ENCODE measurements at regions not wholly inside any gene's neighbourhood (a gene's known extent, or its start where the extent isn't known, plus 50 kb on each side); places are given as distances from the start of the nearest gene placed in this dataset.
"Not testable (repeated sequence)": the region's sequence is repeated elsewhere in the genome, so short reads cannot be mapped to it uniquely, and the experiment has no call there.

GRCh38 chr5:91486638-91487037 is 103.5 kb upstream of the ARRDC3 start:
- Mint-ChIP-seq H3K27ac (no peak overlapping the region), H3K4me1 (no peaks in the 10 kb centered on the region), H3K36me3 (no peaks in the 10 kb centered on the region), H3K27me3 (no peaks in the 10 kb centered on the region), H3K9me3 (peaks cover 3% of the 10 kb centered on the region), H3K4me3 (no peak overlapping the region)
- no peak for ATAC-seq

GRCh38 chr5:91484662-91485061 is 101.5 kb upstream of the ARRDC3 start:
- Mint-ChIP-seq H3K27me3 (no peaks in the 10 kb centered on the region), H3K36me3 (no peaks in the 10 kb centered on the region), H3K27ac (no peak overlapping the region), H3K9me3 (peaks cover 3% of the 10 kb centered on the region), H3K4me1 (no peaks in the 10 kb centered on the region), H3K4me3 (no peak overlapping the region)
- no peak for ATAC-seq

GRCh38 chr5:91479376-91479775 is 96.3 kb upstream of the ARRDC3 start:
- H3K27me3 Mint-ChIP-seq, H3K27ac Mint-ChIP-seq, H3K9me3 Mint-ChIP-seq, H3K4me1 Mint-ChIP-seq, H3K36me3 Mint-ChIP-seq, ATAC-seq: not testable (repeated sequence)
- H3K4me3 Mint-ChIP-seq: peak overlapping the region; percentile 15

- Mint-ChIP-seq H3K4me3 (no peak overlapping the region), H3K4me1 (no peaks in the 10 kb centered on the region)
Observed at GRCh38 chr5:91478096-91478495, 95.0 kb upstream of the ARRDC3 start.

GRCh38 chr5:91477408-91477807 is 94.3 kb upstream of the ARRDC3 start:
- Mint-ChIP-seq H3K36me3 (no peaks in the 10 kb centered on the region), H3K9me3 (no peaks in the 10 kb centered on the region), H3K27me3 (no peaks in the 10 kb centered on the region), H3K27ac (no peak overlapping the region), H3K4me3 (no peak overlapping the region), H3K4me1 (no peaks in the 10 kb centered on the region)
- ATAC-seq: peak; percentile 12

More at GRCh38 chr5:91478096-91478495, 95.0 kb upstream of the ARRDC3 start:
- no peaks in the 10 kb centered on the region for H3K27me3 Mint-ChIP-seq
- H3K36me3 Mint-ChIP-seq: no peaks in the 10 kb centered on the region
- no peak overlapping the region for H3K27ac Mint-ChIP-seq
- H3K9me3 Mint-ChIP-seq: no peaks in the 10 kb centered on the region
- no peak for ATAC-seq

GRCh38 chr5:91474201-91474600 is 91.1 kb upstream of the ARRDC3 start:
- H3K36me3 Mint-ChIP-seq: no peaks in the 10 kb centered on the region
- no peaks in the 10 kb centered on the region for H3K9me3 Mint-ChIP-seq
- H3K4me3 Mint-ChIP-seq: no peak overlapping the region
- ATAC-seq: no peak
- no peaks in the 10 kb centered on the region for H3K4me1 Mint-ChIP-seq
- no peak overlapping the region for H3K27ac Mint-ChIP-seq
- H3K27me3 Mint-ChIP-seq: peaks cover 3% of the 10 kb centered on the region

- H3K27me3 Mint-ChIP-seq: peaks cover 13% of the 10 kb centered on the region
- no peaks in the 10 kb centered on the region for H3K36me3 Mint-ChIP-seq
- no peaks in the 10 kb centered on the region for H3K9me3 Mint-ChIP-seq
- H3K4me1 Mint-ChIP-seq: no peaks in the 10 kb centered on the region
- no peak overlapping the region for H3K27ac Mint-ChIP-seq
- H3K4me3 Mint-ChIP-seq: no peak overlapping the region
- no peak for ATAC-seq
Observed at GRCh38 chr5:91472631-91473030, 89.5 kb upstream of the ARRDC3 start.

GRCh38 chr5:91469517-91470165 is 86.5 kb upstream of the ARRDC3 start:
- H3K27me3 Mint-ChIP-seq: peaks cover 13% of the 10 kb centered on the region
- ATAC-seq: no peak
- peaks cover 2% of the 10 kb centered on the region for H3K9me3 Mint-ChIP-seq
- H3K4me1 Mint-ChIP-seq: no peaks in the 10 kb centered on the region
- no peak overlapping the region for H3K27ac Mint-ChIP-seq
- no peaks in the 10 kb centered on the region for H3K36me3 Mint-ChIP-seq
- no peak overlapping the region for H3K4me3 Mint-ChIP-seq

GRCh38 chr5:91468651-91469422 is 85.7 kb upstream of the ARRDC3 start:
- Mint-ChIP-seq H3K36me3 (no peaks in the 10 kb centered on the region), H3K4me1 (no peaks in the 10 kb centered on the region), H3K27ac (no peak overlapping the region), H3K9me3 (peaks cover 3% of the 10 kb centered on the region), H3K27me3 (peaks cover 13% of the 10 kb centered on the region), H3K4me3 (no peak overlapping the region)
- no peak for ATAC-seq

- no peaks in the 10 kb centered on the region for H3K4me1 Mint-ChIP-seq
- H3K27me3 Mint-ChIP-seq: peaks cover 20% of the 10 kb centered on the region
- peaks cover 21% of the 10 kb centered on the region for H3K9me3 Mint-ChIP-seq
- ATAC-seq: no peak
- H3K27ac Mint-ChIP-seq: no peak overlapping the region
- no peak overlapping the region for H3K4me3 Mint-ChIP-seq
- H3K36me3 Mint-ChIP-seq: no peaks in the 10 kb centered on the region
Observed at GRCh38 chr5:91464886-91465646, 81.9 kb upstream of the ARRDC3 start.

- H3K36me3 Mint-ChIP-seq: no peaks in the 10 kb centered on the region
- no peak overlapping the region for H3K4me3 Mint-ChIP-seq
- peaks cover 15% of the 10 kb centered on the region for H3K9me3 Mint-ChIP-seq
- H3K27ac Mint-ChIP-seq: no peak overlapping the region
- H3K4me1 Mint-ChIP-seq: no peaks in the 10 kb centered on the region
- peaks cover 15% of the 10 kb centered on the region for H3K27me3 Mint-ChIP-seq
- no peak for ATAC-seq
Observed at GRCh38 chr5:91457681-91458058, 74.6 kb upstream of the ARRDC3 start.

GRCh38 chr5:91456928-91457680 is 74.0 kb upstream of the ARRDC3 start:
- no peak for ATAC-seq
- no peak overlapping the region for H3K4me3 Mint-ChIP-seq
- no peaks in the 10 kb centered on the region for H3K36me3 Mint-ChIP-seq
- H3K4me1 Mint-ChIP-seq: no peaks in the 10 kb centered on the region
- H3K27me3 Mint-ChIP-seq: peaks cover 15% of the 10 kb centered on the region
- H3K9me3 Mint-ChIP-seq: peaks cover 12% of the 10 kb centered on the region
- H3K27ac Mint-ChIP-seq: no peak overlapping the region

- no peak for ATAC-seq
- no peaks in the 10 kb centered on the region for H3K4me1 Mint-ChIP-seq
- no peaks in the 10 kb centered on the region for H3K36me3 Mint-ChIP-seq
- no peak overlapping the region for H3K4me3 Mint-ChIP-seq
- no peak overlapping the region for H3K27ac Mint-ChIP-seq
- H3K27me3 Mint-ChIP-seq: no peaks in the 10 kb centered on the region
- no peaks in the 10 kb centered on the region for H3K9me3 Mint-ChIP-seq
Observed at GRCh38 chr5:91449083-91449482, 66.0 kb upstream of the ARRDC3 start.

GRCh38 chr5:91448079-91448478 is 65.0 kb upstream of the ARRDC3 start:
- H3K4me3 Mint-ChIP-seq, H3K27ac Mint-ChIP-seq, H3K4me1 Mint-ChIP-seq, H3K27me3 Mint-ChIP-seq, H3K9me3 Mint-ChIP-seq, H3K36me3 Mint-ChIP-seq, ATAC-seq: not testable (repeated sequence)

- not testable (repeated sequence) for H3K27ac Mint-ChIP-seq, H3K4me3 Mint-ChIP-seq, H3K4me1 Mint-ChIP-seq, H3K36me3 Mint-ChIP-seq, ATAC-seq, H3K9me3 Mint-ChIP-seq, H3K27me3 Mint-ChIP-seq
Observed at GRCh38 chr5:91446880-91447279, 63.8 kb upstream of the ARRDC3 start.

Data from stimulated activated memory B cell treated with anti-CD40 and anti-IgM and Interleukin-4, amounts not matched to agents 10 μg/mL and 1 μg/mL and 100 μg/mL, for 72 hours (primary cell).